Testis (tissue), 2 donors: ENCODE measurements at regions not wholly inside any gene's neighbourhood (a gene's known extent, or its start where the extent isn't known, plus 50 kb on each side); places are given as distances from the start of the nearest gene placed in this dataset.

Source experiments
- DNase-seq: peaks from one replicate; pipeline ENCODE4 v3.0.0-alpha.2; 2019
- H3K27ac ChIP-seq, 2 donors: fragments of 200-600 bp; sonication (generic); one replicate each; pipeline ENCODE4 v1.5.1; 2019
- H3K27me3 ChIP-seq: fragments of 200-600 bp; sonication (generic); one replicate; pipeline ENCODE4 v1.5.1; 2019
- H3K36me3 ChIP-seq: fragments of 200-600 bp; sonication (generic); one replicate; pipeline ENCODE4 v1.5.1; 2017; ENCODE audit warnings: low read depth; ENCODE audit errors: missing control alignments
- H3K4me1 ChIP-seq: fragments of 200-600 bp; sonication (generic); one replicate; pipeline ENCODE4 v1.5.1; 2019
- H3K4me3 ChIP-seq, 2 donors: fragments of 200-600 bp; sonication (generic); one replicate each; pipeline ENCODE4 v1.5.1; 2017 to 2019
- H3K9me3 ChIP-seq: fragments of 200-600 bp; sonication (generic); one replicate; pipeline ENCODE4 v1.5.1; 2017
- POLR2A ChIP-seq: fragments of 450-650 bp; IDR thresholded peaks from one replicate; pipeline ENCODE4 v1.6.1; 2017; ENCODE audit warnings: antibody characterized with exemption, mild to moderate bottlenecking, moderate library complexity
- whole genome bisulfite sequencing, 2 donors: methylation state at CpG; one replicate each; pipeline ENCODE4 v1.1.5; 2018; 5-methylcytosine and 5-hydroxymethylcytosine counted together
- intact Hi-C: fragments of 100-400 bp; cut with DNase I; formaldehyde crosslinking; loops from one replicate; pipeline ENCODE4 v1.15.1; 2023; ENCODE audit warnings: low total_unique reads
- TF ChIP-seq, protein P1 (sequence below), 3 experiments: fragments of 450-650 bp in 2 of 3; fragments of 200-600 bp in 1 of 3; sonication (generic) in 1 of 3; IDR thresholded peaks; one replicate each; pipeline ENCODE4 v1.5.1; 2016 to 2019; ENCODE audit warnings: antibody characterized with exemption in 3 of 3, mild to moderate bottlenecking in 2 of 3, moderate library complexity in 1 of 3

DNA sequence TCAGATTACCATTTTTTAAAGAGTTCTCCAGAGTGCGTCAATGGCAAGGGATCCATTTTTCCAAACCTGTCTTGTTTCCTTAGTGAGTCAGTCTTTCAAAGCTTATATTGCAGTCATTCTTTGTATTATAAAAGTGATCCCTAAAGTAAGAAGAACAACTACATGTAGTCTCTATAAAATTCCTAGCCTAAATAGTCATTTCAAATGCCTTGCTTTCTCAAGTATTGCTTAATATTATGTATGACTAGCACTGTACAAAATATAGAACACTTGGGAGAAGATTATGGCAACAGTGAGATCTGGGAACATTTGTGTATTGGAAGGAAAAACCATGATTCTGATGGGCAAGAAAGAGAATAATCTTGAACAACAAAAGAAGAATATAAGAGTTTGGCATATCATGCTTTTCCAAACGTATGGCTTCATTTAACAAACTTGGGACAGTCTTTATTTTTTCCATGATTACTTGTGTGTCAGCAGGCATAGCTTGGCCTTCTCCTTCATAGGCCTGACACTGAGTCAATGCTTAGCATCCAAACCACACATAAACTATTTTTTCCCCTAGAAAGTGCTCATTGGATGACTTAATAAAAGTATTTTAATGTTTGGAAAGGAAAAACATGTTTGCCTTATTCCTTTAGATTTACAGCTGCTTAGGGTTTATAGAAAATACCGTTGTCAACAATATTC lies 547.4 kb downstream of the LTN1 start:
- 98% methylated on average over 3 of the region's 3 CpGs for WGBS, 2 donors
- intact Hi-C loops, result no loop called here
- Histone ChIP-seq H3K27ac (no peak overlapping the region), H3K9me3 (no peaks in the 10 kb centered on the region), H3K27me3 (no peaks in the 10 kb centered on the region), H3K4me1 (no peaks in the 10 kb centered on the region), H3K4me3 (no peak overlapping the region), H3K36me3 (no peaks in the 10 kb centered on the region)
- TF ChIP-seq, protein P1, sequence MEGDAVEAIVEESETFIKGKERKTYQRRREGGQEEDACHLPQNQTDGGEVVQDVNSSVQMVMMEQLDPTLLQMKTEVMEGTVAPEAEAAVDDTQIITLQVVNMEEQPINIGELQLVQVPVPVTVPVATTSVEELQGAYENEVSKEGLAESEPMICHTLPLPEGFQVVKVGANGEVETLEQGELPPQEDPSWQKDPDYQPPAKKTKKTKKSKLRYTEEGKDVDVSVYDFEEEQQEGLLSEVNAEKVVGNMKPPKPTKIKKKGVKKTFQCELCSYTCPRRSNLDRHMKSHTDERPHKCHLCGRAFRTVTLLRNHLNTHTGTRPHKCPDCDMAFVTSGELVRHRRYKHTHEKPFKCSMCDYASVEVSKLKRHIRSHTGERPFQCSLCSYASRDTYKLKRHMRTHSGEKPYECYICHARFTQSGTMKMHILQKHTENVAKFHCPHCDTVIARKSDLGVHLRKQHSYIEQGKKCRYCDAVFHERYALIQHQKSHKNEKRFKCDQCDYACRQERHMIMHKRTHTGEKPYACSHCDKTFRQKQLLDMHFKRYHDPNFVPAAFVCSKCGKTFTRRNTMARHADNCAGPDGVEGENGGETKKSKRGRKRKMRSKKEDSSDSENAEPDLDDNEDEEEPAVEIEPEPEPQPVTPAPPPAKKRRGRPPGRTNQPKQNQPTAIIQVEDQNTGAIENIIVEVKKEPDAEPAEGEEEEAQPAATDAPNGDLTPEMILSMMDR (IDR thresholded peaks at IDR 0.05), result no peak
- TF ChIP-seq POLR2A, result no peak
- no peak for DNase-seq

DNA sequence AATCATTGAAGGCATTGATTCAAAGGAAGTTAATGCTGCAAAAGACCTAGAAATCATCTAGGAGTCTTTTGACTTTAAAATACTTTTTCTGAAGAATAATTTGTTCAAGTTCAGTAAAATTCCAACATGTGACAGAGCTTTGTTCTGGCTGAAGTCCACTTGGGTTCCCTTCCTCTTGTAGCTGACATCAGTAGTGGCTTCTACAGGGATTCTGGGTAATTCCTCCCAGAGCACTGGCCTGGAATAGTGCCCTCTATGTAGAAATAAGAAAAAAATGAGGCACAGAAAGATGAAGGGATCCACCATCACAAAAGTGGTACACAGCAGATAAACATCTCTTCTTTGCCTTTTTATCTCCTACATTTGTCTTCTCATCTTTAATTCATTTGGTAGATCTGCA lies 548.1 kb downstream of the LTN1 start:
- TF ChIP-seq, protein P1 (IDR thresholded peaks at IDR 0.05), result no peak
- no peak for TF ChIP-seq POLR2A
- Histone ChIP-seq H3K36me3 (no peaks in the 10 kb centered on the region), H3K4me1 (no peaks in the 10 kb centered on the region), H3K27ac (no peak overlapping the region), H3K9me3 (no peaks in the 10 kb centered on the region), H3K4me3 (no peak overlapping the region), H3K27me3 (no peaks in the 10 kb centered on the region)
- DNase-seq, result no peak
- intact Hi-C loops, result no loop called here

DNA sequence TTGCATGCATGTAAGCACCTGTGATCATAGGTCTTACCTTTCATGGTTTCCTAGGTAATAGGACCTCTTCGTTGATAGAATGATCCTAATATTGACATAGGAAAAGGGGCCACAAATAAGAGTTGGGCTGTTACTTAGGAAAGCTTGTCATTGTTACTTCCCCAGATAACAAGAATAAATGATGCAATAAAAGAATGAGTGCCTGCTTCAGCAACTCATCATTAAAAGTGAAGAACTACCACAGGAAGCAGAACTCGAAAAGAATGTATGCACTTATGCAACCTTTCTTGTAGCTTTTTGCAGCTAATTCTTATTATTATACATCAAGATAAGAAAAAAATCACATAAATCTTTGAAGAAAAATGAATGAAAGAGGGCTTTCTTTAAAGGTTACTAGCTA lies 548.6 kb downstream of the LTN1 start:
- no peak for DNase-seq
- WGBS, 2 donors, result 81% methylated on average over 2 of the region's 2 CpGs
- intact Hi-C loops, result no loop called here

DNA sequence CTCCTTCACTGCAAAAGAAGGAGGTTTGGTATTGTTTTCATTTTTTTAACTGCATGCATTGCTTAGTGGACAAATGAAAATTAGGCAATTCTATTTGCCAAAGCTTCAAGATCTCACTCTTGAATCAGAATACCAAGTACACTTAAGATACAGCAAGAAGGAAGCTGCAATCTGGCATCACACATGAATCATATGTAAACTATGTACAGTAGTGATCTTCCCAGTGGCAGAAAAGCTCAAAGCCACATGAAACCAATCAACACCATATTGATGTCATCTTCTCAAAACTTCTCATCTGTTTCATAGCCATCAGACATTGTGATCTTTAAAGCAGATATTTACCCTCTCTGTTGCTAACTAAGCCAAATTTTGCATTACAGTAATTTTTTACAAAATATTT lies 550.1 kb downstream of the LTN1 start:
- Histone ChIP-seq H3K9me3 (no peaks in the 10 kb centered on the region), H3K36me3 (no peaks in the 10 kb centered on the region), H3K27me3 (no peaks in the 10 kb centered on the region), H3K4me1 (no peaks in the 10 kb centered on the region), H3K4me3 (no peak overlapping the region), H3K27ac (no peak overlapping the region)
- no peak for DNase-seq
- TF ChIP-seq, protein P1 (IDR thresholded peaks at IDR 0.05), result no peak
- no peak for TF ChIP-seq POLR2A
- intact Hi-C loops, result no loop called here

More for the DNA sequence above, 548.6 kb downstream of the LTN1 start:
- no peaks in the 10 kb centered on the region for H3K36me3 ChIP-seq
- H3K4me3 ChIP-seq, result no peak overlapping the region
- no peaks in the 10 kb centered on the region for H3K4me1 ChIP-seq
- H3K27me3 ChIP-seq, result no peaks in the 10 kb centered on the region
- no peak overlapping the region for H3K27ac ChIP-seq
- H3K9me3 ChIP-seq, result no peaks in the 10 kb centered on the region
- TF ChIP-seq, protein P1 (IDR thresholded peaks at IDR 0.05), result no peak
- no peak for TF ChIP-seq POLR2A

DNA sequence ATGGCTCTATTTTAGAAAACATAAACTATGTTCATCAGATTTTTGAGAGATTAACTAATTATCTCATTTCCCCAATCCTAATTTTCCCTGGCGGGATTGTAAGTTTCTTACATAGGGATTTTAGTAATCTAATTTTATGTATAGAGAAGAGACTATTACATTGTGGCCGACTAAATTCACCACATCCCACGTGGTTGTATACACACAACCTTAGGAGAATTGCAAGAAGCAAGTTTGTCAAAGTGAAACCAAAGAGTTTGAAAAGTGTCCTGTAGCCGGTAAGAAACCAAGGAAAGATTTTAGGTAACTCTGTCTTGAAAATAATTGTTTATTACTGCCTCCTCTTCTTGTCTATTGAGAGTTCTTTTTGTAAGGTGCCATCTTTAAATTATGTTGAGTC lies 550.6 kb downstream of the LTN1 start:
- Histone ChIP-seq H3K27ac (no peak overlapping the region), H3K27me3 (no peaks in the 10 kb centered on the region), H3K36me3 (no peaks in the 10 kb centered on the region), H3K4me1 (no peaks in the 10 kb centered on the region), H3K4me3 (no peak overlapping the region), H3K9me3 (no peaks in the 10 kb centered on the region)
- WGBS, 2 donors, result 88 to 91% methylated on average over 4 of the region's 4 CpGs
- no peak for DNase-seq
- intact Hi-C loops, result no loop called here
- no peak for TF ChIP-seq POLR2A
- TF ChIP-seq, protein P1 (IDR thresholded peaks at IDR 0.05), result no peak
